ENCODE measurements at regions not wholly inside any gene's neighbourhood (a gene's known extent, or its start where the extent isn't known, plus 50 kb on each side); places are given as distances from the start of the nearest gene placed in this dataset.

- no peak for TF ChIP-seq TAF1 (CRISPR knock-in tag; IDR thresholded peaks at IDR 0.05)
- no peak for TF ChIP-seq ZBTB43 (CRISPR knock-in tag; conservative IDR thresholded peaks at IDR 0.05)
- no peak for TF ChIP-seq KDM4B (CRISPR knock-in tag; IDR thresholded peaks at IDR 0.05)
- TF ChIP-seq ZC3H13 (CRISPR knock-in tag; IDR thresholded peaks at IDR 0.05) = no peak
- no peak for TF ChIP-seq RNF2 (conservative IDR thresholded peaks at IDR 0.05; ENCODE audit: low read depth)
- TF ChIP-seq FOXP1 (IDR thresholded peaks at IDR 0.05) = no peak
- no peak for TF ChIP-seq FOXP1 (CRISPR knock-in tag; IDR thresholded peaks at IDR 0.05)
- no peak for TF ChIP-seq TCF12 (IDR thresholded peaks at IDR 0.05)
- no peak for TF ChIP-seq TCF12 (CRISPR knock-in tag; IDR thresholded peaks at IDR 0.05)
- no peak for TF ChIP-seq RXRA (CRISPR knock-in tag; IDR thresholded peaks at IDR 0.05)
- TF ChIP-seq ZNF747 (CRISPR knock-in tag; IDR thresholded peaks at IDR 0.05; ENCODE audit: borderline replicate concordance) = no peak
- TF ChIP-seq MEIS1 (CRISPR knock-in tag; IDR thresholded peaks at IDR 0.05; ENCODE audit: borderline replicate concordance) = no peak
- no peak for TF ChIP-seq EP300 (IDR thresholded peaks at IDR 0.05; ENCODE audit: low read depth in 2 of 2, low read length in 2 of 2)
- no peak for TF ChIP-seq EP300 (CRISPR knock-in tag; IDR thresholded peaks at IDR 0.05; ENCODE audit: borderline replicate concordance)
Observed at GRCh38 chr11:123377355-123377754, 52.7 kb upstream of the GRAMD1B start.

All from HepG2 (cell line).